ENCODE measurements at regions not wholly inside any gene's neighbourhood (a gene's known extent, or its start where the extent isn't known, plus 50 kb on each side); places are given as distances from the start of the nearest gene placed in this dataset.

DNA sequence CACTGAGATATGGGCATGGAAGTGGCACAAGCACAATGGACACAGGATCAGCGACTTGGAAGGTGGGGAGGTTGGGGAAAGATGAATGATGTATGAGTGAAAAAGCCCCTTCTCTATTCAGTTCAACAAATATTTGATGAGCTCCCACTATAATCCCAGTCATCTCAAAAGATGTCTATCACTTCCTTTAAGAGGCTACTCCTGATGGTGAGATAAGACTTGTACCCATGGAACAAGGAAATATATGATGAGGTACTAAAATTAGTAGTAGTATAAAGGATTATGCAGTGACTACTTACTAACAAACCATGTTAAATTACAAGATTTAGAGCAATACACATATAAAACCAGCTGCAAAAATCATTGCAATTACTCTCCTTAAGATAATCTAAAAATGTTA is 107.8 kb upstream of the COL5A2 start:
- TF ChIP-seq EZH2phosphoT487 (IDR thresholded peaks at IDR 0.05) (no peak), EZH2 (IDR thresholded peaks at IDR 0.05) (no peak)
- TF ChIP-seq, protein P1, sequence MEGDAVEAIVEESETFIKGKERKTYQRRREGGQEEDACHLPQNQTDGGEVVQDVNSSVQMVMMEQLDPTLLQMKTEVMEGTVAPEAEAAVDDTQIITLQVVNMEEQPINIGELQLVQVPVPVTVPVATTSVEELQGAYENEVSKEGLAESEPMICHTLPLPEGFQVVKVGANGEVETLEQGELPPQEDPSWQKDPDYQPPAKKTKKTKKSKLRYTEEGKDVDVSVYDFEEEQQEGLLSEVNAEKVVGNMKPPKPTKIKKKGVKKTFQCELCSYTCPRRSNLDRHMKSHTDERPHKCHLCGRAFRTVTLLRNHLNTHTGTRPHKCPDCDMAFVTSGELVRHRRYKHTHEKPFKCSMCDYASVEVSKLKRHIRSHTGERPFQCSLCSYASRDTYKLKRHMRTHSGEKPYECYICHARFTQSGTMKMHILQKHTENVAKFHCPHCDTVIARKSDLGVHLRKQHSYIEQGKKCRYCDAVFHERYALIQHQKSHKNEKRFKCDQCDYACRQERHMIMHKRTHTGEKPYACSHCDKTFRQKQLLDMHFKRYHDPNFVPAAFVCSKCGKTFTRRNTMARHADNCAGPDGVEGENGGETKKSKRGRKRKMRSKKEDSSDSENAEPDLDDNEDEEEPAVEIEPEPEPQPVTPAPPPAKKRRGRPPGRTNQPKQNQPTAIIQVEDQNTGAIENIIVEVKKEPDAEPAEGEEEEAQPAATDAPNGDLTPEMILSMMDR (IDR thresholded peaks at IDR 0.05) = no peak
